ENCODE measurements at regions not wholly inside any gene's neighbourhood (a gene's known extent, or its start where the extent isn't known, plus 50 kb on each side); places are given as distances from the start of the nearest gene placed in this dataset.

GRCh38 chr7:137084607-137085380, 216.3 kb downstream of the CHRM2 start:
- TF ChIP-seq CTCF (IDR thresholded peaks at IDR 0.05) (no peak), POLR2A (IDR thresholded peaks at IDR 0.05) (no peak)
